ENCODE measurements at regions not wholly inside any gene's neighbourhood (a gene's known extent, or its start where the extent isn't known, plus 50 kb on each side); places are given as distances from the start of the nearest gene placed in this dataset.
A peak's percentile ranks its signal among the peaks of the same experiment; 100 is the strongest.
"Not testable (repeated sequence)": the region's sequence is repeated elsewhere in the genome, so short reads cannot be mapped to it uniquely, and the experiment has no call there.

DNA sequence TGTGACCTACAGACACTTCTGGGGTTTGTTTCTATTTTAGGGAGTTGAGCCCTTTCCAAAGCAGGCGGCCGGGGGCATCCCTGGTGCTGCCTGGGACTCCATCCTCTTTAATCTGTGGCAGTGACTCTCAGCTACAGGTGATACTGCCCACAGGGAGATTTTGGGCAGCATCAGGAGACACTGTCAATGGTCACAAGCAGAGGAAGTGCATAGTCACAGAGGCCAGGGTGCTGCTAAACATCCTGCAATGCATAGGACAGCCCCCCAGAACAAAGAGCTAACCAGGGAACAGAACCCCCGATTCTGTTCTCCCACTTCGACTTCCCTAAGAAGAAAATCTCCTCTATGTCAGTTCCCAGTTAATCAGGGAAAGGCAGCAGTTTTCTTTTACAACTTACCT lies 66.2 kb downstream of the TEX35 start:
- no peak overlapping the region for H3K27ac ChIP-seq
- no peak for TF ChIP-seq ZFX (IDR thresholded peaks at IDR 0.05; ENCODE audit: borderline replicate concordance)
- TF ChIP-seq, protein P1, sequence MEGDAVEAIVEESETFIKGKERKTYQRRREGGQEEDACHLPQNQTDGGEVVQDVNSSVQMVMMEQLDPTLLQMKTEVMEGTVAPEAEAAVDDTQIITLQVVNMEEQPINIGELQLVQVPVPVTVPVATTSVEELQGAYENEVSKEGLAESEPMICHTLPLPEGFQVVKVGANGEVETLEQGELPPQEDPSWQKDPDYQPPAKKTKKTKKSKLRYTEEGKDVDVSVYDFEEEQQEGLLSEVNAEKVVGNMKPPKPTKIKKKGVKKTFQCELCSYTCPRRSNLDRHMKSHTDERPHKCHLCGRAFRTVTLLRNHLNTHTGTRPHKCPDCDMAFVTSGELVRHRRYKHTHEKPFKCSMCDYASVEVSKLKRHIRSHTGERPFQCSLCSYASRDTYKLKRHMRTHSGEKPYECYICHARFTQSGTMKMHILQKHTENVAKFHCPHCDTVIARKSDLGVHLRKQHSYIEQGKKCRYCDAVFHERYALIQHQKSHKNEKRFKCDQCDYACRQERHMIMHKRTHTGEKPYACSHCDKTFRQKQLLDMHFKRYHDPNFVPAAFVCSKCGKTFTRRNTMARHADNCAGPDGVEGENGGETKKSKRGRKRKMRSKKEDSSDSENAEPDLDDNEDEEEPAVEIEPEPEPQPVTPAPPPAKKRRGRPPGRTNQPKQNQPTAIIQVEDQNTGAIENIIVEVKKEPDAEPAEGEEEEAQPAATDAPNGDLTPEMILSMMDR (IDR thresholded peaks at IDR 0.05), result no peak

DNA sequence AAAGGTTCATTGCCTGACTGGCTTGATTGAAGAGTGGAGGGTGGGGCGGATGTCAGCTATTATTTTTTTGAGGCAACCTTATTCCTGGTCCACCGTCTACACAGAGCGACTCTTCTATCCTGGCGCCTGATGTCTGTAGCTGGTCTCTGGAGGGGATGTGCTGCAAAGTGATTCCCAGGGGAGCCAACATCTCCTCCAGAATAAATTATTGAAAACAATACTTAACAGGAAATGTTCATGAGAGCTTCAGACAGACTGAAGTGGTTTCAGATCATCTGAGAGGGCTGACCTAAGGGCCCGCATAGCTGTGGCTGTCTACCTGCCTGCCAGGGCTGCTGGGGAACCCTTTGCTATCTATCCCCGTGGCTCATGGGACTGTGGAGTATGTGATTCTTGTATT lies 66.7 kb downstream of the TEX35 start:
- TF ChIP-seq, protein P1 (IDR thresholded peaks at IDR 0.05), result no peak
- no peak for TF ChIP-seq ZFX (IDR thresholded peaks at IDR 0.05; ENCODE audit: borderline replicate concordance)
- no peak overlapping the region for H3K27ac ChIP-seq

DNA sequence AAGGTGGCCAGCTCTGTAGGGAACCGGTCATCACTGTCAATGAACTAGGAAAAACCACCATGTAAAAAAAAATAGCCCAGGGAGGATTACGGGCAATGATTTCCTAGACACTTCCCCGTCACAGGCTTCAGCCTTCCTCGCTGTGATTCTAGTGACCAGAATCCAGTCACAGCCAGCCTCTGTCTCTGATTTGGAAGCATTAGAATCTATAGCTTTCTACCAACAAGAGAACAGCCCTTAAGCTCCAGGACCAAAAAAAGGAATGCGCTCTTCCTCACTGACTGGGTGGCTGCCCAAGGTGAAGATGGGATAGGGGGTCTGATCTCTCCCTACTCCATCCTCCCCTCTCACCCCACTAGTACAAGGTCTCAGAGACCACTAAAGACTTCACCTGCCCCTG lies 67.2 kb downstream of the TEX35 start:
- no peak overlapping the region for H3K27ac ChIP-seq
- TF ChIP-seq, protein P1 (IDR thresholded peaks at IDR 0.05), result no peak
- TF ChIP-seq ZFX (IDR thresholded peaks at IDR 0.05; ENCODE audit: borderline replicate concordance), result no peak

DNA sequence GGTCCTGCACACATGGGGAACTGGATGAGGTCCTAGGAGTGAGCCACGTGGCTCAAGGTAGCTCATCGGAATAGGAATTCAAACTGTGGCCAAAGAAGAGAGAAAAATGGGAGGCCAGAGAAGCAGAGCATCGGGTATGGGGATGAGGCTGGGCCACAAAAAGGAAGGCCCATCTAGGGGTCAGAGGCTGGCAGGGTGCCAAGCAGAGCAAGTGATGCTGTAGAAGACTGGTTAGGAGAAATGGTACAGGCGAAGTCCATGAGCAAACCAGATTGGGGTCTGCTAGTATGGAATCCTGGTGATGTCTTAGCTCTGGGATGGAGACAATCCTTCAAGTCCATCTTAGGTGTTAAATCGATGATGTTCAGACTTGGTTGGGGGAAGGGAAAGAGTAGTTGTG lies 68.0 kb downstream of the TEX35 start:
- no peak for TF ChIP-seq ZFX (IDR thresholded peaks at IDR 0.05; ENCODE audit: borderline replicate concordance)
- TF ChIP-seq, protein P1 (IDR thresholded peaks at IDR 0.05), result no peak

DNA sequence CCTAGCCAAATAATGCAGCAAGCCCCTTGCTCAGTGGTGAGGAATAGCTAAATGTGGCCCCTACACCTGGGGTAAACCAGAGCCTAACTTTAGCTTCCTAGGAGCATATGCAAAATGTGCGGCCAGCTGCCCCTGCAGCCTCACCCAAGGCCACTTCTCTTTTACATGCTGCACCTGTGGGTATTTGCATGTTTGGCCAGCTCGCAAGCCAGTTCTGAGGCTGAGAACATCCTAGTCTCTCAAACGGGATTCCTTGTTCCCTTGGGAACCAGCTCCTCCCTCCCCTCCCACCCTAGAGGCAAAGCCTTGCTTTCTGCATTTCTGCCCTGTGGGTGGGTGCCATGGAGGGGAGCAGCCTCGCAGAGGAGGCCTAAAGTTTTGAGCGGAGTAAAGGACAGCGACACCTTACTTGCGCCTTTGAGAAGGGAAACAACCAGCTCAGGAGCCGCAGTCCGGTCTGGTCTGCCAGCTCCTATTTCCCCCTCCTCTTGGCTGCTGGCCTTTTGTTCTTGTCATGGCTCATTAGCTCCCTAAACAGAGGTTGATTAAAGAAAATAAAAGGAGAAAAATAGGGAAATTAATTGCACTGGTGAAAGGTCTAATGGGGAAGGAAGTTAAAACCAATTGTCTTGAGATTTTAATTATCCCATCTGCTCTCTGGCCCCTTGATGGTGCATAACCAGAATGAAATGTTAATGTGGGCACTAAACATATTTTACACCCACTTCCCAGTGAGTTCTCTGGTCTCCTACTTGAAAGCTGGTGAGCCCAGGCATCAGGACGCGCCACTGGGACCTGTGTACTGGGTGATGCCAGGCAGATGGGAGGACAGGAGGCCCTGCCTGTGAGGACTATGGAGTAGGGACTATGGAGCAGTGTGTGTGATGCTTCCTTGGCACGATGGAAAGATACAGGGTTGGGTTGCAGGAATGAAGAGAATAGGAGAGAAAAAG lies 68.7 kb downstream of the TEX35 start:
- TF ChIP-seq, protein P1 (IDR thresholded peaks at IDR 0.05), result no peak
- no peak for TF ChIP-seq ZFX (IDR thresholded peaks at IDR 0.05; ENCODE audit: borderline replicate concordance)
- no peak overlapping the region for H3K27ac ChIP-seq

More for the DNA sequence above, 68.0 kb downstream of the TEX35 start:
- no peak overlapping the region for H3K27ac ChIP-seq

DNA sequence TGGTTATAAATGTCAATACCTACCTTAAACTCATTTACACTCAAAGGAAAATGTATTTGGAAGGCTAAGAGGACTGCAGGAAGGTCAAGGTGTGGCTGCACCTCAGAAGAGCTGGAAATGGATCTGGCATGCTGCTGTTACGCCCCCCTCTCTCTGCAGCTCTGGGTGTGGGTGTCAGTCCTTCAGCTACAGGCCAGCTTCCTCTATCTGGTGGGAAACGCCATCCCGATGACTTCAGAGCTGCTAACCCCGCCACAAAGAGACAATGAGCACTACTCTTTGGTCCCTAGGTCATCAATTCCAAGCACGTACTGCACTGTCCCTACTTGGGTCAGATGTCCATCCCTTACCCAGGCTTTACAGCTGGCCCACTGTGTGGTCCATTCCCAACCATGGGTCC lies 74.2 kb downstream of the TEX35 start:
- TF ChIP-seq, protein P1 (IDR thresholded peaks at IDR 0.05), result no peak
- no peak for TF ChIP-seq ZFX (IDR thresholded peaks at IDR 0.05; ENCODE audit: borderline replicate concordance)
- no peak overlapping the region for H3K27ac ChIP-seq

DNA sequence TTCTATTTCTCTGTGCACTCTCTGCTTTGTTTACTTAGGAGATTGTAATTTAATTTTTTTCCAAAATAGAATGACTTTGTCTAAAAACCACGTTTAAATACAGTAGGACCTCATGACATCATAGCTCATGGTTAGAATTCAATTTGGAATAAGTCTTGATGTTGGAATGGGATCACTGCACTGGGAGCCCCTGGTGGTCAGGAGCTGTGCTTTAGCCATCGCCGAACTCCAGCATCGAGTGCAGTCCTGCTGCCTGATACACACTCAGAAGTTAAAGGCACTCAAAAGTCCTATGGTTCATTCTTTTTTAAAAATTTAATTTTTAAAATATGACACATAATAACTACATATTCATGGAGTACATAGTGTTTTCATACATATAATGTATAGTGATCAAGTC lies 75.1 kb downstream of the TEX35 start:
- H3K27ac ChIP-seq, result no peak overlapping the region
- TF ChIP-seq, protein P1 (IDR thresholded peaks at IDR 0.05), result peak; percentile 12; the same call in 1 of the 2 replicates
- TF ChIP-seq ZFX (IDR thresholded peaks at IDR 0.05; ENCODE audit: borderline replicate concordance), result no peak

DNA sequence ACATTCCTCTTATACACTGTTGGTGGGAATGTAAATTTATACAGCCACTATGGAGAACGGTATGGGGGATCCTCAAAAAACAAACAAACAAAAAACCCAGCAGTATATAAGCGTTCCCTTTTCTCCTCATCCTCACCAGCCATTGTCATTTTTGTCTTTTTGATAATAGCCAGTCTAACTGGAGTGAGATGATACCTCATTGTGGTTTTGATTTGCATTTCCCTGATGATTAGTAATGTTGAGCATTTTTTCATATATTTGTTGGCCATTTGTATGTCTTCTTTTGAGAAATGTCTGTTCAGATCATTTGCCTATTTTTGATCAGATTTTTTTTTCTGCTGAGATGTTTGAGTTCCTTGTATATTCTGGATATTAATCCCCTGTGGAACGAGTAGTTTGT lies 76.1 kb downstream of the TEX35 start:
- H3K27ac ChIP-seq, result not testable (repeated sequence)

DNA sequence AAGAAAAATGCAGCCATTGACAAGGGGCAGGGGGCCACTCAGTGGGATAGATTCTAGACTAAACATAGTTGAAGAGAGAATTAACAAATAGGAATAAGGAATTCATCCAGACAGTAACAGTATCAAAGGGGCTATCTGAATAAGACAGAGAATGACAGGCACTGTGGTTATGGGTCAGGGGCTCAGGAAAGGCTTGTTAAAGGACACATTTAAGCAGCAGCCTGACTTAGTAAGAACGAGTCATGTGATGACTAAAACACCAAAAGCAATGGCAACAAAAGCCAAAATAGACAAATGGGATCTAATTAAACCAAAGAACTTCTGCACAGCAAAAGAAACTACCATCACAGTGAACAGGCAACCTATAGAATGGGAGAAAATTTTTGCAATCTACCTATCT lies 78.9 kb downstream of the TEX35 start:
- H3K27ac ChIP-seq, result not testable (repeated sequence)
